ENCODE measurements at regions not wholly inside any gene's neighbourhood (a gene's known extent, or its start where the extent isn't known, plus 50 kb on each side); places are given as distances from the start of the nearest gene placed in this dataset.

GRCh38 chr16:55217392-55217791, 106.6 kb upstream of the IRX6 start:
- no peak overlapping the region for H3K4me3 ChIP-seq (replicated peaks; ENCODE audit: low read depth, low read length)
- no peaks in the 10 kb centered on the region for H3K36me3 ChIP-seq (ENCODE audit: control insufficient read depth, insufficient read depth, low read length)
- TF ChIP-seq CTCF (IDR thresholded peaks at IDR 0.05; ENCODE audit: insufficient read depth, low read length, poor library complexity, severe bottlenecking) = no peak
- no peak for DNase-seq (ENCODE audit: extremely low read depth, insufficient read length)
- H3K27me3 ChIP-seq (replicated peaks; ENCODE audit: control insufficient read depth, insufficient read depth, low read length) = no peaks in the 10 kb centered on the region

DNA sequence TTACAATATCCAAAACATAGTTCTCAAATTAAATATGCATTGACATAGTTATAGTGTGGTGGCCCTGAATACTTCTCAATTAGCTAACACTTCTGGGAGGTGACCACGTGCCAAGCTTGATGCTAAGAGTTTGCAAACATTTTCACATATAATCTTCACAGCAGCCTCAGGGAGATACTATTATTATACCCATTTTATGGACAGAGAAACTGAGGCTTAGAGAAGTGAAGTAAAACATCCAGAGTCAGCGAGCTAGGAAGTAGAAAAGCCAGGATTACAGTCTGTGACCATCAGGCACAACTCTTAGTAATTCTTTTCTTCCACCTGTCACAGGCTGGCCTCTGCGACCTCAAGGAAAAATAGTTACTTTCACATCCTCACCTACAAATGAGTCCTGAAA, 102.2 kb upstream of the IRX6 start:
- no peak overlapping the region for H3K4me3 ChIP-seq (replicated peaks; ENCODE audit: low read depth, low read length)
- TF ChIP-seq CTCF (IDR thresholded peaks at IDR 0.05; ENCODE audit: insufficient read depth, low read length, poor library complexity, severe bottlenecking) = no peak
- H3K27me3 ChIP-seq (replicated peaks; ENCODE audit: control insufficient read depth, insufficient read depth, low read length) = no peaks in the 10 kb centered on the region
- DNase-seq (ENCODE audit: extremely low read depth, insufficient read length) = no peak
- H3K36me3 ChIP-seq (ENCODE audit: control insufficient read depth, insufficient read depth, low read length) = no peaks in the 10 kb centered on the region

- TF ChIP-seq CTCF (IDR thresholded peaks at IDR 0.05; ENCODE audit: insufficient read depth, low read length, poor library complexity, severe bottlenecking) = no peak
- H3K36me3 ChIP-seq (ENCODE audit: control insufficient read depth, insufficient read depth, low read length) = no peaks in the 10 kb centered on the region
- DNase-seq (ENCODE audit: extremely low read depth, insufficient read length) = no peak
Observed at GRCh38 chr16:55222486-55222885, 101.5 kb upstream of the IRX6 start.

DNA sequence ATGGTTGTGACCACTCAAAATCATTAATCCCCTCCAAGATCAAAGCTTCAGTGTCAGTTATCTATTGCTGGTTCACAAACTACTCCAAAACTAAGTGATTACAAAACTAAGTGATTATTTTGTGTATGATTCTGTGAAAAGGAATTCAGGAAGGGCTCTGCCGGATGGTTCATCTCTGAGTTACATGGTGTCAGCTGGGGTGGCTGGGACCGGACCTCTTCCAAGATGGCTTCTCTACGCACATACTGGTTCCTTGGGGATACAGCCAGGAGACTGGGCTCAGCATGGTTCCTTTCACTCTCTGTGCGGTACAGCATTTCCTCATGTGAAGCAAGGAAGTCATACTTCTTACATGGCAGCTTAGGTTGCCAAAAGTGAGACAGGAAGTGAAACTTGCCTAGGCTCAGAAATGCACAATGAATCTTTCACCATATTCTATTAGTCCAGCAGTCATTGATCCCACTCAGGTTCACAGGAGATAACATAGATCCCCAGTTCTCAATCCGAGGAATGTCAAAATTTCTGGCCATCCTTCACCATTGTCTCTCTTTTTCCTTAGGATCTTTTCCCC, 97.9 kb upstream of the IRX6 start:
- Histone ChIP-seq H3K36me3 (ENCODE audit: control insufficient read depth, insufficient read depth, low read length) (no peaks in the 10 kb centered on the region), H3K4me3 (replicated peaks; ENCODE audit: low read depth, low read length) (no peak overlapping the region), H3K27me3 (replicated peaks; ENCODE audit: control insufficient read depth, insufficient read depth, low read length) (no peaks in the 10 kb centered on the region)
- no peak for TF ChIP-seq CTCF (IDR thresholded peaks at IDR 0.05; ENCODE audit: insufficient read depth, low read length, poor library complexity, severe bottlenecking)
- no peak for DNase-seq (ENCODE audit: extremely low read depth, insufficient read length)

More at GRCh38 chr16:55222486-55222885, 101.5 kb upstream of the IRX6 start:
- no peaks in the 10 kb centered on the region for H3K27me3 ChIP-seq (replicated peaks; ENCODE audit: control insufficient read depth, insufficient read depth, low read length)
- no peak overlapping the region for H3K4me3 ChIP-seq (replicated peaks; ENCODE audit: low read depth, low read length)

DNA sequence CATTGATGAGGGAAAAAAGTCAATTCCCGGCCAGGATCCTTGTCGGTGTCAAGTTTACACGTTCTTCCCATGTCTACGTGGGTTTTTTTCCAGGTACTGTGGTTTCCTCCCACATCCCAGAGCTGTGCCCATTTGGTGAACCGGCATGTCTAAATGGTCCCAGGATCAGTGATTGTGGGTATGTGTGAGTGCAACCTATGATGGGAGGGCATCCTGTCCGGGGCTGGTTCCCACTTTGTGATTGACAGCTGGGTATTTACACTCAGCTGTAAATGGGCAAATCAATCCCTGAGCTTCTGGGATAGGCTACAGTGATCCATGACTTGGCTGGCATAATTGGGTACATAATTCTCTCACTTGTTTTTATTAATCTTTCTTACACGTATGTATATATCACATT, 91.2 kb upstream of the IRX6 start:
- Histone ChIP-seq H3K4me3 (replicated peaks; ENCODE audit: low read depth, low read length) (no peak overlapping the region), H3K36me3 (ENCODE audit: control insufficient read depth, insufficient read depth, low read length) (no peaks in the 10 kb centered on the region), H3K27me3 (replicated peaks; ENCODE audit: control insufficient read depth, insufficient read depth, low read length) (no peaks in the 10 kb centered on the region)
- no peak for DNase-seq (ENCODE audit: extremely low read depth, insufficient read length)
- no peak for TF ChIP-seq CTCF (IDR thresholded peaks at IDR 0.05; ENCODE audit: insufficient read depth, low read length, poor library complexity, severe bottlenecking)

DNA sequence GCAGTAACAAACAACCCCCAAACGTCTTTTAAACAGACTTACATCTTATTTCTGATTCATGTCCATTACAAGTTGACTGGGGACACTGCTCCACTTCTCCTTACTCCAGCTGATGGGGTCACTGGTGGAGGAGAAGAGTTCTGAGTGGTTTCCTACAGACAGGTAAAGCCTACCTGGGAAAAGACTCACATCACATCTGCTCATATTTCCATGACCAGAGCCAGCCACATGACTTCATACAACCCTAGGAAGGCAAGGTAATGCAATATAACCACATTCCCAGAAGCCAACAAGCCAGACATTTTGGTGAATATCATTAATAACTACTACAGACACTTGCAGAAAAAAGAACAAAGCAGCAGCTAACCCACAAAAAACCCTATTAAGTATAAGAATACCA, 90.5 kb upstream of the IRX6 start:
- Histone ChIP-seq H3K36me3 (ENCODE audit: control insufficient read depth, insufficient read depth, low read length) (no peaks in the 10 kb centered on the region), H3K27me3 (replicated peaks; ENCODE audit: control insufficient read depth, insufficient read depth, low read length) (no peaks in the 10 kb centered on the region), H3K4me3 (replicated peaks; ENCODE audit: low read depth, low read length) (no peak overlapping the region)
- no peak for DNase-seq (ENCODE audit: extremely low read depth, insufficient read length)
- no peak for TF ChIP-seq CTCF (IDR thresholded peaks at IDR 0.05; ENCODE audit: insufficient read depth, low read length, poor library complexity, severe bottlenecking)
